ENCODE measurements at regions not wholly inside any gene's neighbourhood (a gene's known extent, or its start where the extent isn't known, plus 50 kb on each side); places are given as distances from the start of the nearest gene placed in this dataset.

DNA sequence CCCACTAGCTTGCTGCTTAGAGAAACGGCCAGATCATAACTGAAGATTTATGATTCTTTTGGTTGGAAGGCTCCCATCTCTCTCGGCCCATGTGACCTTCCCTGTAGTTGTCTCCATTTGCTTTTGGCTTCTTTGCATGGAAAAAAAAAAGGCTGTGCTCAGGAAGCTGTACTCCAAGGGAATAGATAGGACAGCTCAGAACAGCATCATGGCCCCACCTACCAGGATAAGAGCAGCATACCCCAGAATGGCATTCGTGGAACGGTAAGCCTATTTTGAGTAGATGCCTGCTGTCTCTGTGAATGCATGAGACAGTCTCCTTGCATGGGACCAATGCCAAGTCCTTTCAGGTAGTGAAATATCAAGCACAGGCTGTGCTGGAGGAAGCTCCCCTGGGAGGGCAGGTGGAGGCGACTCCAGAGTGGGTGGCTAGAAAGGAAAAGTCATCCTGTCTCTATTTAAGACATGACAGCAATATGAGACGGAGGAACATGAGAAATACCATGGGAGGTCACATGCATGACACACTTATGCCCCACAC lies 94.1 kb upstream of the AMOTL1 start:
- TF ChIP-seq CTCF (IDR thresholded peaks at IDR 0.05) (no peak), EZH2 (IDR thresholded peaks at IDR 0.05; ENCODE audit: borderline replicate concordance, insufficient read depth, low read depth, low read length, poor library complexity, severe bottlenecking) (no peak)
